GM12873 (cell line): ENCODE measurements at regions not wholly inside any gene's neighbourhood (a gene's known extent, or its start where the extent isn't known, plus 50 kb on each side); places are given as distances from the start of the nearest gene placed in this dataset.

Experiments used
- CTCF ChIP-seq: IDR thresholded peaks from 2 replicates; pipeline ENCODE4 v1.5.1; 2012; ENCODE audit warnings: low read depth, mild to moderate bottlenecking, moderate library complexity, low read length, control low read depth; ENCODE audit not compliant: insufficient read depth; ENCODE audit errors: missing control alignments

GRCh38 chr6:110033101-110033500 is 55.0 kb downstream of the GPR6 start:
- no peak for TF ChIP-seq CTCF

- no peak for TF ChIP-seq CTCF
These were observed 55.9 kb downstream of the GPR6 start for GRCh38 chr6:110033749-110034666.

- TF ChIP-seq CTCF: no peak
These were observed 56.5 kb downstream of the GPR6 start for GRCh38 chr6:110034667-110035036.

GRCh38 chr6:110035321-110035720 is 57.2 kb downstream of the GPR6 start:
- no peak for TF ChIP-seq CTCF

GRCh38 chr6:110036408-110037302 is 58.5 kb downstream of the GPR6 start:
- TF ChIP-seq CTCF: no peak

- no peak for TF ChIP-seq CTCF
These were observed 59.7 kb downstream of the GPR6 start for GRCh38 chr6:110037726-110038295.
